ENCODE measurements at regions not wholly inside any gene's neighbourhood (a gene's known extent, or its start where the extent isn't known, plus 50 kb on each side); places are given as distances from the start of the nearest gene placed in this dataset.

DNA sequence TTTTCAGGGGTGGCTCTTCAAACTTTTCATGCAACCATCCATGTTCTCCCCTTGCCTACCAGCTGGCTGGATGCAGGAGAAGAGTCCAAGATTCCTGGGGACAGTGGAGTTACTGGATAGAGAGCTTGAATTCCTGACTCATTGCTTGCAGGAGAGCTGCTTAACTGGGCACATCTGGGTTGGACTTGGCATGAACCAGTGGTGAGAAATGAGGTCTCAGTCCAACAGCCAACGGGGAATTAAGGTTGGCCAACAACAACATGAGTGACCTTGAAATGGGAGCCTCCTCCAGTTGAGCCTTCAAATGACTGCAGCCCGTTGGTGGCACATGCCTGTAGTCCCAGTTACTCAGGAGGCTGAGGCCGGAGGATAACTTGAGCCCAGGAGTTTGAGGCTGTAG lies 58.1 kb upstream of the OPN4 start:
- TF ChIP-seq, protein P1, sequence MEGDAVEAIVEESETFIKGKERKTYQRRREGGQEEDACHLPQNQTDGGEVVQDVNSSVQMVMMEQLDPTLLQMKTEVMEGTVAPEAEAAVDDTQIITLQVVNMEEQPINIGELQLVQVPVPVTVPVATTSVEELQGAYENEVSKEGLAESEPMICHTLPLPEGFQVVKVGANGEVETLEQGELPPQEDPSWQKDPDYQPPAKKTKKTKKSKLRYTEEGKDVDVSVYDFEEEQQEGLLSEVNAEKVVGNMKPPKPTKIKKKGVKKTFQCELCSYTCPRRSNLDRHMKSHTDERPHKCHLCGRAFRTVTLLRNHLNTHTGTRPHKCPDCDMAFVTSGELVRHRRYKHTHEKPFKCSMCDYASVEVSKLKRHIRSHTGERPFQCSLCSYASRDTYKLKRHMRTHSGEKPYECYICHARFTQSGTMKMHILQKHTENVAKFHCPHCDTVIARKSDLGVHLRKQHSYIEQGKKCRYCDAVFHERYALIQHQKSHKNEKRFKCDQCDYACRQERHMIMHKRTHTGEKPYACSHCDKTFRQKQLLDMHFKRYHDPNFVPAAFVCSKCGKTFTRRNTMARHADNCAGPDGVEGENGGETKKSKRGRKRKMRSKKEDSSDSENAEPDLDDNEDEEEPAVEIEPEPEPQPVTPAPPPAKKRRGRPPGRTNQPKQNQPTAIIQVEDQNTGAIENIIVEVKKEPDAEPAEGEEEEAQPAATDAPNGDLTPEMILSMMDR (conservative IDR thresholded peaks at IDR 0.05) = no peak
- TF ChIP-seq EZH2 (IDR thresholded peaks at IDR 0.05; ENCODE audit: low read depth) = no peak
